ENCODE measurements at regions not wholly inside any gene's neighbourhood (a gene's known extent, or its start where the extent isn't known, plus 50 kb on each side); places are given as distances from the start of the nearest gene placed in this dataset.

DNA sequence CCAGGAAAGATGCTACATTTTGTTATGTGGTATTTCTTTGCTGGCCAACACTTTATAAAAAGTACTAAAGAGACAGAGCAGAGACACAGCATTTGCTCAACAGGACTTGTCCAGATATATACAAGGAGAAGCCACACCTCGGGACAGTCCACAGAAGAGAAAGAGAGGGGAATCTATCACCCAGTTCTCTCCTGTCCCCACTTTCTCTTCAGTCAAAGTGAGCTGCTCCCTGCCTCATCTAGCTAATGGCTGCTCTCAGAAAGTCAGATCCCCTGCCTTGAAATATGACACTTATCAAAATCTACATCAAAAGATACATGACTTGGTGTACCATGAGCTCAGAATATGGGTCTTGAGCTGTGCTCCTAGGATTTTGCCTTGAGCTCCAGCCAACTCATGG is 86.7 kb upstream of the SPDL1 start:
- H3K4me2 ChIP-seq (ENCODE audit: low read length): no peak overlapping the region
- H3K14ac ChIP-seq (ENCODE audit: low read length): no peak overlapping the region
- no peaks in the 10 kb centered on the region for H3K9me3 ChIP-seq (ENCODE audit: insufficient read depth, low read depth, low read length)
- no peak overlapping the region for H2BK120ac ChIP-seq (ENCODE audit: insufficient read depth, low read length, poor library complexity)
- no peaks in the 10 kb centered on the region for H3K36me3 ChIP-seq (ENCODE audit: control insufficient read depth in 1 of 2, insufficient read depth in 2 of 2, low read length in 2 of 2)
- WGBS (ENCODE audit: extremely low coverage, insufficient coverage, insufficient read length): no CpG with 5 or more reads among the region's 1 CpG
- no peaks in the 10 kb centered on the region for H3K27me3 ChIP-seq (ENCODE audit: insufficient read depth, low read length)
- no peaks in the 10 kb centered on the region for H3K79me2 ChIP-seq (ENCODE audit: control insufficient read depth, insufficient read depth, low read length, poor library complexity)
- no peak overlapping the region for H2BK5ac ChIP-seq (ENCODE audit: low read depth, low read length, poor library complexity)
- no peak overlapping the region for H4K12ac ChIP-seq (ENCODE audit: low read depth, low read length)
- H3K79me1 ChIP-seq (ENCODE audit: low read length): peaks cover 2% of the 10 kb centered on the region
- no peak overlapping the region for H2AK5ac ChIP-seq (ENCODE audit: low read length)
- no peak overlapping the region for H3K4me3 ChIP-seq (ENCODE audit: low read depth, low read length)
- no peak overlapping the region for H3K23ac ChIP-seq (ENCODE audit: low read length)
- H3K9ac ChIP-seq (ENCODE audit: low read length): no peak overlapping the region
- H3K4me1 ChIP-seq (ENCODE audit: control insufficient read depth in 1 of 2, insufficient read depth in 2 of 2, low read length in 2 of 2): peaks cover 3 to 5% of the 10 kb centered on the region in 2 experiments
- H2BK12ac ChIP-seq (ENCODE audit: low read length): no peak overlapping the region
- no peak overlapping the region for H4K91ac ChIP-seq (ENCODE audit: low read depth, low read length)
- no peak overlapping the region for H3K18ac ChIP-seq (ENCODE audit: low read length)
- no peak overlapping the region for H2AFZ ChIP-seq (ENCODE audit: insufficient read depth, low read length, poor library complexity)
- H3K4ac ChIP-seq (ENCODE audit: low read depth, low read length): no peak overlapping the region
- no peak overlapping the region for H3K27ac ChIP-seq (ENCODE audit: low read depth, low read length)
- DNase-seq: no peak
- no peak overlapping the region for H4K8ac ChIP-seq (ENCODE audit: low read depth, low read length)

DNA sequence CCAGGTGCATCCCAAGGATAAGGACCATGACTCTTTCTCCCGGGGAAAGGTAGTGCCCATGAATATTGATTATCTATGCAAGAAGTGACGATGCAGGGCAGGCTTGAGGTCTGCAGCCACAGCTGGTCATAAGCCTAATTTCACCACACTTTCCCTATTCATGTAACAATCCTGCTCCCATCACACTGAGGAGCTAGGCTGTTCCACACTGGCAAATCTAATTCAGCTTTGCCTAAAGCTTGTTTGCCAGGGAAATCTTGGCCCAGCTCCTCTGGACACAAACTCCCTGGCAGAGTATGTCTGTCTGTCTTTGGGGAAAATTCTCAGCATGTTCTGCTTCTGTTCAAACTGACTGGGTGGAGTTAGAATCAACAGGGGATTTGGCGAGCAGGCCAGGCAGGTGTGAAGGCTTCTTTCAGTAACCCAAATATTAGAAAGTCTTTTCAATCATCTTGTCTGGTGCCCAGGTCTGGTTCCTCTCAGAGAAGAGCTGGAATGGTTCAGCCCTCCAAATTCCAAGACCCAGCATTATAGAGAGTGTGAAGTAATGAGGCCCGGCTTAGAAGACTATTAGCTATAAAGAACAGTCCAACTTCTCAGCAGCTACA is 88.5 kb upstream of the SPDL1 start:
- Histone ChIP-seq H2AFZ (ENCODE audit: insufficient read depth, low read length, poor library complexity) (no peak overlapping the region), H2BK5ac (ENCODE audit: low read depth, low read length, poor library complexity) (no peak overlapping the region), H4K91ac (ENCODE audit: low read depth, low read length) (no peak overlapping the region), H2BK12ac (ENCODE audit: low read length) (no peak overlapping the region), H4K12ac (ENCODE audit: low read depth, low read length) (no peak overlapping the region), H3K4ac (ENCODE audit: low read depth, low read length) (no peak overlapping the region), H4K8ac (ENCODE audit: low read depth, low read length) (no peak overlapping the region), H3K4me3 (ENCODE audit: low read depth, low read length) (no peak overlapping the region), H3K79me2 (ENCODE audit: control insufficient read depth, insufficient read depth, low read length, poor library complexity) (no peaks in the 10 kb centered on the region), H3K9me3 (ENCODE audit: insufficient read depth, low read depth, low read length) (no peaks in the 10 kb centered on the region), H3K9ac (ENCODE audit: low read length) (no peak overlapping the region), H2AK5ac (ENCODE audit: low read length) (no peak overlapping the region), H3K23ac (ENCODE audit: low read length) (no peak overlapping the region), H3K27me3 (ENCODE audit: insufficient read depth, low read length) (no peaks in the 10 kb centered on the region), H3K4me1 (ENCODE audit: control insufficient read depth in 1 of 2, insufficient read depth in 2 of 2, low read length in 2 of 2) (peaks cover 3 to 5% of the 10 kb centered on the region in 2 experiments), H3K14ac (ENCODE audit: low read length) (no peak overlapping the region), H2BK120ac (ENCODE audit: insufficient read depth, low read length, poor library complexity) (no peak overlapping the region), H3K18ac (ENCODE audit: low read length) (no peak overlapping the region), H3K79me1 (ENCODE audit: low read length) (peaks cover 2% of the 10 kb centered on the region), H3K4me2 (ENCODE audit: low read length) (no peak overlapping the region), H3K27ac (ENCODE audit: low read depth, low read length) (no peak overlapping the region), H3K36me3 (ENCODE audit: control insufficient read depth in 1 of 2, insufficient read depth in 2 of 2, low read length in 2 of 2) (no peaks in the 10 kb centered on the region)
- DNase-seq: no peak
- no CpG with 5 or more reads among the region's 4 CpGs for WGBS (ENCODE audit: extremely low coverage, insufficient coverage, insufficient read length)

GRCh38 chr5:169494383-169494935 is 89.1 kb upstream of the SPDL1 start:
- H2AFZ ChIP-seq (ENCODE audit: insufficient read depth, low read length, poor library complexity): no peak overlapping the region
- H3K9me3 ChIP-seq (ENCODE audit: insufficient read depth, low read depth, low read length): no peaks in the 10 kb centered on the region
- no peak overlapping the region for H4K8ac ChIP-seq (ENCODE audit: low read depth, low read length)
- no peak for DNase-seq
- no peaks in the 10 kb centered on the region for H3K36me3 ChIP-seq (ENCODE audit: control insufficient read depth in 1 of 2, insufficient read depth in 2 of 2, low read length in 2 of 2)
- no peak overlapping the region for H3K18ac ChIP-seq (ENCODE audit: low read length)
- H2BK5ac ChIP-seq (ENCODE audit: low read depth, low read length, poor library complexity): no peak overlapping the region
- H4K91ac ChIP-seq (ENCODE audit: low read depth, low read length): no peak overlapping the region
- H3K23ac ChIP-seq (ENCODE audit: low read length): no peak overlapping the region
- H3K4me3 ChIP-seq (ENCODE audit: low read depth, low read length): no peak overlapping the region
- H3K9ac ChIP-seq (ENCODE audit: low read length): no peak overlapping the region
- peaks cover 3 to 5% of the 10 kb centered on the region in 2 experiments for H3K4me1 ChIP-seq (ENCODE audit: control insufficient read depth in 1 of 2, insufficient read depth in 2 of 2, low read length in 2 of 2)
- no peak overlapping the region for H3K27ac ChIP-seq (ENCODE audit: low read depth, low read length)
- WGBS (ENCODE audit: extremely low coverage, insufficient coverage, insufficient read length): no CpG with 5 or more reads among the region's 2 CpGs
- H3K79me1 ChIP-seq (ENCODE audit: low read length): peaks cover 2% of the 10 kb centered on the region
- no peak overlapping the region for H2BK12ac ChIP-seq (ENCODE audit: low read length)
- no peak overlapping the region for H4K12ac ChIP-seq (ENCODE audit: low read depth, low read length)
- H3K4ac ChIP-seq (ENCODE audit: low read depth, low read length): no peak overlapping the region
- H3K14ac ChIP-seq (ENCODE audit: low read length): no peak overlapping the region
- H3K27me3 ChIP-seq (ENCODE audit: insufficient read depth, low read length): no peaks in the 10 kb centered on the region
- H2BK120ac ChIP-seq (ENCODE audit: insufficient read depth, low read length, poor library complexity): no peak overlapping the region
- no peak overlapping the region for H2AK5ac ChIP-seq (ENCODE audit: low read length)
- no peak overlapping the region for H3K4me2 ChIP-seq (ENCODE audit: low read length)
- H3K79me2 ChIP-seq (ENCODE audit: control insufficient read depth, insufficient read depth, low read length, poor library complexity): no peaks in the 10 kb centered on the region

- Histone ChIP-seq H3K9me3 (ENCODE audit: insufficient read depth, low read depth, low read length) (no peaks in the 10 kb centered on the region), H2BK120ac (ENCODE audit: insufficient read depth, low read length, poor library complexity) (no peak overlapping the region), H2AFZ (ENCODE audit: insufficient read depth, low read length, poor library complexity) (no peak overlapping the region), H3K27me3 (ENCODE audit: insufficient read depth, low read length) (no peaks in the 10 kb centered on the region), H3K23ac (ENCODE audit: low read length) (no peak overlapping the region), H3K4me2 (ENCODE audit: low read length) (no peak overlapping the region), H3K14ac (ENCODE audit: low read length) (no peak overlapping the region), H3K9ac (ENCODE audit: low read length) (no peak overlapping the region), H2BK5ac (ENCODE audit: low read depth, low read length, poor library complexity) (no peak overlapping the region), H3K27ac (ENCODE audit: low read depth, low read length) (no peak overlapping the region), H2BK12ac (ENCODE audit: low read length) (no peak overlapping the region), H3K4ac (ENCODE audit: low read depth, low read length) (no peak overlapping the region), H3K4me3 (ENCODE audit: low read depth, low read length) (no peak overlapping the region), H4K91ac (ENCODE audit: low read depth, low read length) (no peak overlapping the region), H3K4me1 (ENCODE audit: control insufficient read depth in 1 of 2, insufficient read depth in 2 of 2, low read length in 2 of 2) (no peaks in the 10 kb centered on the region), H3K18ac (ENCODE audit: low read length) (no peak overlapping the region), H3K36me3 (ENCODE audit: control insufficient read depth in 1 of 2, insufficient read depth in 2 of 2, low read length in 2 of 2) (no peaks in the 10 kb centered on the region), H4K12ac (ENCODE audit: low read depth, low read length) (no peak overlapping the region), H2AK5ac (ENCODE audit: low read length) (no peak overlapping the region), H3K79me1 (ENCODE audit: low read length) (no peaks in the 10 kb centered on the region), H4K8ac (ENCODE audit: low read depth, low read length) (no peak overlapping the region), H3K79me2 (ENCODE audit: control insufficient read depth, insufficient read depth, low read length, poor library complexity) (no peaks in the 10 kb centered on the region)
- no peak for DNase-seq
- no CpG with 5 or more reads among the region's 3 CpGs for WGBS (ENCODE audit: extremely low coverage, insufficient coverage, insufficient read length)
Measured at GRCh38 chr5:169474226-169474625, 109.3 kb upstream of the SPDL1 start.
